ENCODE measurements at regions not wholly inside any gene's neighbourhood (a gene's known extent, or its start where the extent isn't known, plus 50 kb on each side); places are given as distances from the start of the nearest gene placed in this dataset.

- H3K9me3 Mint-ChIP-seq = peaks cover 10% of the 10 kb centered on the region
- DNase-seq = no peak
- H3K36me3 Mint-ChIP-seq (ENCODE audit: low read depth) = peaks cover 6% of the 10 kb centered on the region
- H3K4me1 Mint-ChIP-seq = no peaks in the 10 kb centered on the region
- TF ChIP-seq CTCF (IDR thresholded peaks at IDR 0.05) = no peak
- H3K4me3 Mint-ChIP-seq = no peak overlapping the region
- no peak overlapping the region for H3K27ac Mint-ChIP-seq
- H3K27me3 Mint-ChIP-seq (ENCODE audit: low read depth, poor library complexity) = no peaks in the 10 kb centered on the region
These were observed 202.5 kb upstream of the LYPLAL1 start for GRCh38 chr1:218971156-218971555.

- Mint-ChIP-seq H3K36me3 (ENCODE audit: low read depth) (no peaks in the 10 kb centered on the region), H3K4me1 (peaks cover 13% of the 10 kb centered on the region), H3K27me3 (ENCODE audit: low read depth, poor library complexity) (peaks cover 4% of the 10 kb centered on the region), H3K9me3 (no peaks in the 10 kb centered on the region), H3K4me3 (no peak overlapping the region), H3K27ac (no peak overlapping the region)
- no peak for DNase-seq
- TF ChIP-seq CTCF (IDR thresholded peaks at IDR 0.05) = no peak
These were observed 192.8 kb upstream of the LYPLAL1 start for GRCh38 chr1:218980881-218981280.

GRCh38 chr1:218982482-218982881 is 191.2 kb upstream of the LYPLAL1 start:
- no peak for TF ChIP-seq CTCF (IDR thresholded peaks at IDR 0.05)
- Mint-ChIP-seq H3K4me1 (peaks cover 16% of the 10 kb centered on the region), H3K9me3 (no peaks in the 10 kb centered on the region), H3K36me3 (ENCODE audit: low read depth) (no peaks in the 10 kb centered on the region), H3K27me3 (ENCODE audit: low read depth, poor library complexity) (peaks cover 4% of the 10 kb centered on the region), H3K4me3 (no peak overlapping the region), H3K27ac (no peak overlapping the region)
- no peak for DNase-seq

- H3K36me3 Mint-ChIP-seq (ENCODE audit: low read depth) = no peaks in the 10 kb centered on the region
- no peak overlapping the region for H3K4me3 Mint-ChIP-seq
- peaks cover 16% of the 10 kb centered on the region for H3K4me1 Mint-ChIP-seq
- H3K27ac Mint-ChIP-seq = no peak overlapping the region
- DNase-seq = no peak
- no peak for TF ChIP-seq CTCF (IDR thresholded peaks at IDR 0.05)
- H3K9me3 Mint-ChIP-seq = peaks cover 2% of the 10 kb centered on the region
- peaks cover 4% of the 10 kb centered on the region for H3K27me3 Mint-ChIP-seq (ENCODE audit: low read depth, poor library complexity)
These were observed 190.2 kb upstream of the LYPLAL1 start for GRCh38 chr1:218983433-218983832.

- H3K27ac Mint-ChIP-seq = no peak overlapping the region
- no peaks in the 10 kb centered on the region for H3K36me3 Mint-ChIP-seq (ENCODE audit: low read depth)
- peaks cover 4% of the 10 kb centered on the region for H3K27me3 Mint-ChIP-seq (ENCODE audit: low read depth, poor library complexity)
- TF ChIP-seq CTCF (IDR thresholded peaks at IDR 0.05) = peak; percentile 47
- H3K4me1 Mint-ChIP-seq = peaks cover 16% of the 10 kb centered on the region
- peaks cover 5% of the 10 kb centered on the region for H3K9me3 Mint-ChIP-seq
- H3K4me3 Mint-ChIP-seq = no peak overlapping the region
- DNase-seq = peak; percentile 32
These were observed 189.8 kb upstream of the LYPLAL1 start for GRCh38 chr1:218983848-218984247.

- Mint-ChIP-seq H3K4me3 (no peak overlapping the region), H3K4me1 (peaks cover 16% of the 10 kb centered on the region), H3K9me3 (peaks cover 10% of the 10 kb centered on the region), H3K27ac (no peak overlapping the region), H3K36me3 (ENCODE audit: low read depth) (no peaks in the 10 kb centered on the region), H3K27me3 (ENCODE audit: low read depth, poor library complexity) (peaks cover 5% of the 10 kb centered on the region)
- TF ChIP-seq CTCF (IDR thresholded peaks at IDR 0.05) = no peak
- DNase-seq = no peak
These were observed 188.2 kb upstream of the LYPLAL1 start for GRCh38 chr1:218985424-218985984.
